A549 (cell line): ENCODE measurements at regions not wholly inside any gene's neighbourhood (a gene's known extent, or its start where the extent isn't known, plus 50 kb on each side); places are given as distances from the start of the nearest gene placed in this dataset.
"Not testable (repeated sequence)": the region's sequence is repeated elsewhere in the genome, so short reads cannot be mapped to it uniquely, and the experiment has no call there.

Experiments used
- ATAC-seq, 2 experiments: fragments of 200-7000 bp in 1 of 2; fragments of >200 bp in 1 of 2; cut with Nextera tagmentation in 1 of 2; cut with Tn5 transposase in 1 of 2; 3 replicates each; pipeline versions ENCODE4 v1.8.0 to v1.9.1; 2018 to 2020; ENCODE audit warnings: mild to moderate bottlenecking in 1 of 2, moderate library complexity in 1 of 2
- CTCF ChIA-PET: fragments of 300-600 bp; sonication (Branson Sonifier 250); formaldehyde crosslinking; extraction: SDS; loops from one replicate; lab custom pipeline; 2021; ENCODE audit warnings: antibody characterized with exemption, inconsistent platforms; lab: Yijun Ruan, JAX
- POLR2A ChIA-PET: fragments of 350-600 bp; formaldehyde crosslinking; extraction: SDS; loops from one replicate; lab custom pipeline; 2021; ENCODE audit warnings: antibody characterized with exemption, inconsistent platforms; lab: Yijun Ruan, JAX
- DNase-seq, 2 experiments: peaks; one replicate each; pipeline versions ENCODE4 v3.0.0 to v3.0.0-alpha.2; 2011 to 2016; ENCODE audit warnings: low read depth in 1 of 2, low spot score in 1 of 2
- FAIRE-seq: peaks from 2 replicates; lab custom pipeline; 2011; peaks lifted over from hg19 to GRCh38; lab: Jason Lieb, UNC
- H3K27ac ChIP-seq, 2 experiments: fragments of >200 bp; sonication (Bioruptor Twin); formaldehyde crosslinking; 3 replicates each; pipeline ENCODE4 v1.5.1; 2016 to 2017
- H3K4me1 ChIP-seq: fragments of >200 bp; sonication (Bioruptor Twin); formaldehyde crosslinking; 3 replicates; pipeline ENCODE4 v1.6.1; 2016
- H3K4me2 ChIP-seq: fragments of >200 bp; sonication (Bioruptor Twin); formaldehyde crosslinking; 3 replicates; pipeline ENCODE4 v1.6.1; 2016
- H3K4me3 ChIP-seq: fragments of >200 bp; sonication (Bioruptor Twin); formaldehyde crosslinking; 3 replicates; pipeline ENCODE4 v1.5.1; 2016
- H3K9me3 ChIP-seq: fragments of >200 bp; sonication (Bioruptor Twin); formaldehyde crosslinking; 3 replicates; pipeline ENCODE4 v1.6.1; 2016
- BCL3 ChIP-seq: fragments of >200 bp; sonication (Bioruptor Twin); formaldehyde crosslinking; IDR thresholded peaks from 3 replicates; pipeline ENCODE4 v1.6.1; 2016
- CHD2 ChIP-seq: fragments of 150-350 bp; IDR thresholded peaks from 2 replicates; pipeline ENCODE4 v1.6.1; 2014; ENCODE audit warnings: low read length; ENCODE audit not compliant: partially characterized antibody
- CHD4 ChIP-seq: fragments of 200-600 bp; sonication (generic); IDR thresholded peaks from 2 replicates; pipeline ENCODE4 v1.6.1; 2016; ENCODE audit warnings: antibody characterized with exemption, mild to moderate bottlenecking, borderline replicate concordance
- EP300 ChIP-seq, 2 experiments: fragments of >200 bp; sonication (Bioruptor Twin); formaldehyde crosslinking; IDR thresholded peaks; 2 replicates in 1 of 2; 3 replicates in 1 of 2; pipeline ENCODE4 v1.6.1; 2016 to 2017
- FOSL2 ChIP-seq, 2 experiments: fragments of 450-650 bp in 1 of 2; fragments of >200 bp in 1 of 2; sonication (Bioruptor Twin) in 1 of 2; formaldehyde crosslinking; IDR thresholded peaks; 2 replicates each; pipeline versions ENCODE4 v1.5.0 to v1.6.1; 2016 to 2020; ENCODE audit warnings: mild to moderate bottlenecking in 1 of 2, moderate library complexity in 1 of 2
- GATA3 ChIP-seq: IDR thresholded peaks from 2 replicates; pipeline ENCODE4 v1.6.1; 2012; ENCODE audit warnings: borderline replicate concordance
- HEYL ChIP-seq: fragments of 250-450 bp; sonication (Bioruptor Pico); IDR thresholded peaks from 2 replicates; pipeline ENCODE4 v1.8.0; 2021; ENCODE audit warnings: mild to moderate bottlenecking, moderate library complexity
- HMGXB4 ChIP-seq: fragments of 250-450 bp; sonication (Bioruptor Pico); IDR thresholded peaks from 2 replicates; pipeline ENCODE4 v1.5.0; 2021; ENCODE audit warnings: mild to moderate bottlenecking, moderate library complexity, borderline replicate concordance
- HOXB13 ChIP-seq: fragments of 250-450 bp; sonication (Bioruptor Pico); IDR thresholded peaks from 2 replicates; pipeline ENCODE4 v1.5.0; 2020; ENCODE audit warnings: low read depth, mild to moderate bottlenecking, moderate library complexity
- JUN ChIP-seq, 2 experiments: fragments of >200 bp; sonication (Bioruptor Twin); formaldehyde crosslinking; IDR thresholded peaks; 2 replicates in 1 of 2; 3 replicates in 1 of 2; pipeline ENCODE4 v1.6.1; 2016 to 2017
- JUNB ChIP-seq: fragments of >200 bp; sonication (Bioruptor Twin); formaldehyde crosslinking; IDR thresholded peaks from 2 replicates; pipeline ENCODE4 v1.6.1; 2016
- KDM1A ChIP-seq: fragments of 200-600 bp; sonication (generic); IDR thresholded peaks from 2 replicates; pipeline ENCODE4 v1.6.1; 2016; ENCODE audit warnings: low read depth, mild to moderate bottlenecking
- NFE2L2 ChIP-seq: fragments of 150-350 bp; conservative IDR thresholded peaks from 2 replicates; pipeline ENCODE4 v1.6.1; 2014; ENCODE audit warnings: low read length
- PHF8 ChIP-seq: fragments of 200-600 bp; sonication (generic); IDR thresholded peaks from 2 replicates; pipeline ENCODE4 v1.6.1; 2016; ENCODE audit warnings: low read depth, mild to moderate bottlenecking, antibody characterized with exemption, moderate library complexity, borderline replicate concordance
- POLR2AphosphoS2 ChIP-seq: conservative IDR thresholded peaks from 2 replicates; pipeline ENCODE4 v1.6.1; 2012; ENCODE audit warnings: low read length, improper control_type of control experiment, inconsistent platforms
- RAD21 ChIP-seq, 2 experiments: fragments of >200 bp in 1 of 2; sonication (Bioruptor Twin) in 1 of 2; formaldehyde crosslinking in 1 of 2; IDR thresholded peaks in 1 of 2; conservative IDR thresholded peaks in 1 of 2; 2 replicates in 1 of 2; 3 replicates in 1 of 2; pipeline ENCODE4 v1.6.1; 2012 to 2018; ENCODE audit warnings: inconsistent platforms in 1 of 2
- RCOR1 ChIP-seq: fragments of 150-350 bp; IDR thresholded peaks from 2 replicates; pipeline ENCODE4 v1.6.1; 2014; ENCODE audit warnings: antibody characterized with exemption, low read length, low read depth
- REST ChIP-seq: fragments of 200-600 bp; sonication (generic); IDR thresholded peaks from 2 replicates; pipeline ENCODE4 v1.6.1; 2016; ENCODE audit warnings: antibody characterized with exemption, mild to moderate bottlenecking, moderate library complexity
- SREBF2 ChIP-seq: fragments of 450-650 bp; IDR thresholded peaks from 2 replicates; pipeline ENCODE4 v1.6.1; 2014; ENCODE audit warnings: mild to moderate bottlenecking, moderate library complexity
- ZC3H11A ChIP-seq: fragments of 450-650 bp; IDR thresholded peaks from 2 replicates; pipeline ENCODE4 v1.6.1; 2014; ENCODE audit warnings: antibody characterized with exemption, mild to moderate bottlenecking
- ZNF302 ChIP-seq: fragments of 250-450 bp; sonication (Bioruptor Pico); IDR thresholded peaks from 2 replicates; pipeline ENCODE4 v1.9.0; 2021; ENCODE audit warnings: inconsistent platforms, mild to moderate bottlenecking, moderate library complexity
- WGBS: methylation state at CpG from one replicate; pipeline ENCODE4 v1.1.6; 2017; ENCODE audit errors: missing lambda C conversion rate; 5-methylcytosine and 5-hydroxymethylcytosine counted together

GRCh38 chr7:127317447-127317961, 64.8 kb upstream of the GRM8 start:
- no peak overlapping the region for H3K4me3 ChIP-seq
- ChIA-PET CTCF (no interaction called here), POLR2A (no interaction called here)
- no peak overlapping the region for H3K27ac ChIP-seq
- ATAC-seq = no peak
- H3K4me1 ChIP-seq = no peaks in the 10 kb centered on the region
- peak in 1 of 2 experiments; percentile 3 for DNase-seq
- H3K4me2 ChIP-seq = no peak overlapping the region
- FAIRE-seq = no peak
- 59% methylated on average over 1 of the region's 1 CpG for WGBS
- no peak for TF ChIP-seq HMGXB4
- TF ChIP-seq SREBF2 = no peak
- no peak for TF ChIP-seq EP300 (IDR thresholded peaks at IDR 0.05)
- TF ChIP-seq CHD2 = no peak
- H3K9me3 ChIP-seq = no peaks in the 10 kb centered on the region

- DNase-seq, H3K4me3 ChIP-seq, ATAC-seq, POLR2A ChIA-PET, H3K4me2 ChIP-seq, H3K27ac ChIP-seq, H3K9me3 ChIP-seq, FAIRE-seq, H3K4me1 ChIP-seq, CTCF ChIA-PET: not testable (repeated sequence)
Observed at GRCh38 chr7:127316819-127317218, 64.1 kb upstream of the GRM8 start.

GRCh38 chr7:127304087-127304486, 51.3 kb upstream of the GRM8 start:
- H3K4me1 ChIP-seq = no peaks in the 10 kb centered on the region
- H3K4me3 ChIP-seq = no peak overlapping the region
- no peak; a peak in 1 of 6 replicates for ATAC-seq
- ChIA-PET POLR2A (no interaction called here), CTCF (no interaction called here)
- WGBS = 37% methylated on average over 5 of the region's 5 CpGs
- TF ChIP-seq NFE2L2 (no peak), PHF8 (no peak), ZNF302 (CRISPR knock-in tag) (no peak), ZC3H11A (no peak), KDM1A (no peak), REST (no peak), JUN (IDR thresholded peaks at IDR 0.05) (no peak), POLR2AphosphoS2 (no peak), HOXB13 (CRISPR knock-in tag) (no peak), GATA3 (no peak), FOSL2 (IDR thresholded peaks at IDR 0.05) (no peak), FOSL2 (CRISPR knock-in tag; IDR thresholded peaks at IDR 0.05) (no peak), CHD4 (no peak), HEYL (no peak), RAD21 (conservative IDR thresholded peaks at IDR 0.05 in 1 of 2, IDR thresholded peaks at IDR 0.05 in 1 of 2) (no peak), JUNB (no peak), RCOR1 (no peak), BCL3 (no peak)
- H3K9me3 ChIP-seq = peaks cover 2% of the 10 kb centered on the region; the same call in 1 of the 3 replicates
- H3K4me2 ChIP-seq = no peak overlapping the region
- no peak for FAIRE-seq
- DNase-seq = no peak
- no peak overlapping the region for H3K27ac ChIP-seq
